Smooth muscle cell (in vitro differentiated cells): ENCODE measurements at regions not wholly inside any gene's neighbourhood (a gene's known extent, or its start where the extent isn't known, plus 50 kb on each side); places are given as distances from the start of the nearest gene placed in this dataset.

ENCODE experiments used
- DNase-seq: peaks from one replicate; lab custom pipeline; 2025; ENCODE audit not compliant: unreplicated experiment; lab: John Stamatoyannopoulos, UW
- H2AFZ ChIP-seq: fragments of 200-600 bp; sonication (generic); 2 replicates; pipeline ENCODE4 v1.6.0; 2016; ENCODE audit warnings: antibody characterized with exemption, low read depth, mild to moderate bottlenecking
- H3F3A ChIP-seq: fragments of 200-600 bp; sonication (generic); 2 replicates; pipeline ENCODE4 v1.6.0; 2017; ENCODE audit warnings: antibody characterized with exemption, low read depth
- H3K27ac ChIP-seq: fragments of 200-600 bp; sonication (generic); 2 replicates; pipeline ENCODE4 v1.5.1; 2016; ENCODE audit warnings: low read depth, mild to moderate bottlenecking
- H3K27me3 ChIP-seq: fragments of 200-600 bp; sonication (generic); 2 replicates; pipeline ENCODE4 v1.6.1; 2016; ENCODE audit warnings: low read depth, mild to moderate bottlenecking
- H3K36me3 ChIP-seq: fragments of 200-600 bp; sonication (generic); 2 replicates; pipeline ENCODE4 v1.5.1; 2016; ENCODE audit warnings: low read depth
- H3K4me1 ChIP-seq: fragments of 200-600 bp; sonication (generic); 2 replicates; pipeline ENCODE4 v1.5.1; 2016; ENCODE audit warnings: low read depth
- H3K4me2 ChIP-seq: fragments of 200-600 bp; sonication (generic); 2 replicates; pipeline ENCODE4 v1.6.0; 2016; ENCODE audit warnings: mild to moderate bottlenecking
- H3K4me3 ChIP-seq: fragments of 200-600 bp; sonication (generic); 2 replicates; pipeline ENCODE4 v1.5.1; 2016; ENCODE audit warnings: mild to moderate bottlenecking
- H3K79me2 ChIP-seq: fragments of 200-600 bp; sonication (generic); 2 replicates; pipeline ENCODE4 v1.6.0; 2016; ENCODE audit warnings: low read depth, mild to moderate bottlenecking
- H3K9ac ChIP-seq: fragments of 200-600 bp; sonication (generic); 2 replicates; pipeline ENCODE4 v1.6.0; 2016; ENCODE audit warnings: low read depth
- H3K9me3 ChIP-seq: fragments of 200-600 bp; sonication (generic); replicated peaks from 2 replicates; pipeline ENCODE4 v1.5.1; 2016; ENCODE audit warnings: low read depth
- H4K20me1 ChIP-seq: fragments of 200-600 bp; sonication (generic); 2 replicates; pipeline ENCODE4 v1.6.0; 2016; ENCODE audit warnings: low read depth
- CTCF ChIP-seq: fragments of 200-600 bp; sonication (generic); IDR thresholded peaks from 2 replicates; pipeline ENCODE4 v1.5.1; 2017; ENCODE audit warnings: borderline replicate concordance, mild to moderate bottlenecking, antibody characterized with exemption; ENCODE audit not compliant: insufficient read depth, poor library complexity, severe bottlenecking
- WGBS: methylation state at CpG from one replicate; pipeline ENCODE4 v1.1.7; 2016; ENCODE audit warnings: low lambda C conversion rate; 5-methylcytosine and 5-hydroxymethylcytosine counted together

- H3K4me3 ChIP-seq, result no peak overlapping the region
- no peaks in the 10 kb centered on the region for H3F3A ChIP-seq
- H2AFZ ChIP-seq, result no peak overlapping the region
- H3K9me3 ChIP-seq, result no peaks in the 10 kb centered on the region
- no peaks in the 10 kb centered on the region for H3K4me1 ChIP-seq
- no peaks in the 10 kb centered on the region for H3K27me3 ChIP-seq
- H3K36me3 ChIP-seq, result no peaks in the 10 kb centered on the region
- H3K4me2 ChIP-seq, result no peak overlapping the region
- WGBS, result 79% methylated on average over 8 of the region's 8 CpGs
- DNase-seq, result no peak
- H3K27ac ChIP-seq, result no peak overlapping the region
- no peak for TF ChIP-seq CTCF
- peaks cover 23% of the 10 kb centered on the region for H4K20me1 ChIP-seq
- peaks cover 4% of the 10 kb centered on the region for H3K79me2 ChIP-seq
- H3K9ac ChIP-seq, result no peak overlapping the region
These were observed 67.6 kb downstream of the CLDN34 start for GRCh38 chrX:10034740-10035260.

- TF ChIP-seq CTCF, result no peak
- H3F3A ChIP-seq, result no peaks in the 10 kb centered on the region
- H3K4me3 ChIP-seq, result no peak overlapping the region
- no peaks in the 10 kb centered on the region for H3K9me3 ChIP-seq
- WGBS, result 87% methylated on average over 6 of the region's 6 CpGs
- no peak overlapping the region for H3K4me2 ChIP-seq
- no peaks in the 10 kb centered on the region for H3K79me2 ChIP-seq
- H2AFZ ChIP-seq, result no peak overlapping the region
- H3K27me3 ChIP-seq, result no peaks in the 10 kb centered on the region
- H3K36me3 ChIP-seq, result no peaks in the 10 kb centered on the region
- peaks cover 22% of the 10 kb centered on the region for H4K20me1 ChIP-seq
- no peak overlapping the region for H3K27ac ChIP-seq
- H3K4me1 ChIP-seq, result no peaks in the 10 kb centered on the region
- no peak overlapping the region for H3K9ac ChIP-seq
- DNase-seq, result no peak
These were observed 71.4 kb downstream of the CLDN34 start for GRCh38 chrX:10038585-10038984.

- no peaks in the 10 kb centered on the region for H3K36me3 ChIP-seq
- no peak for DNase-seq
- H3K27ac ChIP-seq, result no peak overlapping the region
- H3K9ac ChIP-seq, result no peak overlapping the region
- no peaks in the 10 kb centered on the region for H3K79me2 ChIP-seq
- no peak overlapping the region for H3K4me2 ChIP-seq
- no peaks in the 10 kb centered on the region for H3K27me3 ChIP-seq
- H3K9me3 ChIP-seq, result no peaks in the 10 kb centered on the region
- H3F3A ChIP-seq, result no peaks in the 10 kb centered on the region
- WGBS, result 68% methylated on average over 12 of the region's 12 CpGs
- H3K4me1 ChIP-seq, result no peaks in the 10 kb centered on the region
- no peak overlapping the region for H3K4me3 ChIP-seq
- H2AFZ ChIP-seq, result no peak overlapping the region
- H4K20me1 ChIP-seq, result peaks cover 34% of the 10 kb centered on the region
- TF ChIP-seq CTCF, result no peak
These were observed 72.9 kb downstream of the CLDN34 start for GRCh38 chrX:10039821-10040793.
